A673 (cell line): ENCODE measurements at regions not wholly inside any gene's neighbourhood (a gene's known extent, or its start where the extent isn't known, plus 50 kb on each side); places are given as distances from the start of the nearest gene placed in this dataset.

Experiments
- BruUV-seq: library from RNA; stranded (reverse); fragments of 400-500 nt; replicated peaks from 2 replicates; lab custom pipeline; 2021; lab: Mats Ljungman, UMichigan
- CTCF ChIA-PET: fragments of 300-600 bp; sonication (Branson Sonifier 250); formaldehyde crosslinking; loops from one replicate; lab custom pipeline; 2022; ENCODE audit warnings: antibody characterized with exemption; lab: Charles Lee
- POLR2A ChIA-PET: fragments of 300-600 bp; sonication (Branson Sonifier 250); formaldehyde crosslinking; loops from one replicate; lab custom pipeline; 2022; ENCODE audit warnings: antibody characterized with exemption; ENCODE audit not compliant: low non-redundant PET; lab: Charles Lee
- DNase-seq: peaks from one replicate; pipeline ENCODE4 v3.0.0-alpha.2; 2015; ENCODE audit warnings: low spot score
- H3K27ac ChIP-seq: fragments of 200-600 bp; sonication (generic); 2 replicates; pipeline ENCODE4 v1.5.1; 2016; ENCODE audit warnings: mixed run types, low read depth, mild to moderate bottlenecking, mixed read lengths, antibody characterized with exemption, low read length; ENCODE audit not compliant: poor library complexity, severe bottlenecking
- H3K27me3 ChIP-seq: fragments of 200-600 bp; sonication (generic); replicated peaks from 2 replicates; pipeline ENCODE4 v1.6.1; 2017; ENCODE audit warnings: mixed run types, low read depth, mild to moderate bottlenecking, mixed read lengths, antibody characterized with exemption, low read length; ENCODE audit not compliant: insufficient read depth, poor library complexity
- H3K36me3 ChIP-seq: fragments of 200-600 bp; sonication (generic); 2 replicates; pipeline ENCODE4 v1.6.1; 2016; ENCODE audit warnings: mixed run types, mild to moderate bottlenecking, mixed read lengths, antibody characterized with exemption, low read length; ENCODE audit not compliant: insufficient read depth, poor library complexity, severe bottlenecking
- H3K4me1 ChIP-seq: fragments of 200-600 bp; sonication (generic); 2 replicates; pipeline ENCODE4 v1.6.1; 2017; ENCODE audit warnings: mixed run types, mild to moderate bottlenecking, mixed read lengths, antibody characterized with exemption, low read length; ENCODE audit not compliant: insufficient read depth, poor library complexity, severe bottlenecking
- H3K4me3 ChIP-seq: fragments of 200-600 bp; sonication (generic); 2 replicates; pipeline ENCODE4 v1.5.1; 2016; ENCODE audit warnings: low read depth, mixed run types, mild to moderate bottlenecking, mixed read lengths, low read length; ENCODE audit not compliant: poor library complexity, severe bottlenecking
- H3K9me3 ChIP-seq: fragments of 200-600 bp; sonication (generic); 2 replicates; pipeline ENCODE4 v1.6.1; 2016; ENCODE audit warnings: mixed run types, low read depth, mild to moderate bottlenecking, mixed read lengths, antibody characterized with exemption, low read length; ENCODE audit not compliant: poor library complexity, severe bottlenecking
- CTCF ChIP-seq: fragments of 300-800, 200-600 bp; sonication (generic); conservative IDR thresholded peaks from 2 replicates; pipeline ENCODE4 v1.5.1; 2017; ENCODE audit warnings: low read depth, mild to moderate bottlenecking, antibody characterized with exemption, low read length, moderate library complexity, mixed read lengths
- EZH2 ChIP-seq: fragments of 200-600 bp; sonication (generic); IDR thresholded peaks from 2 replicates; pipeline ENCODE4 v1.6.1; 2017; ENCODE audit warnings: borderline replicate concordance, low read depth, mild to moderate bottlenecking, mixed read lengths, antibody characterized with exemption, low read length; ENCODE audit not compliant: poor library complexity, severe bottlenecking
- intact Hi-C: fragments of 100-400 bp; cut with micrococcal nuclease; formaldehyde crosslinking; loops from one replicate; pipeline ENCODE4 v1.10.0; 2022; ENCODE audit not compliant: unreplicated experiment

GRCh38 chr3:69472093-69472492, 86.2 kb upstream of the FRMD4B start:
- intact Hi-C loops, result no loop called here
- no peaks in the 10 kb centered on the region for H3K4me1 ChIP-seq
- no peaks in the 10 kb centered on the region for H3K36me3 ChIP-seq
- no peak for TF ChIP-seq EZH2
- TF ChIP-seq CTCF, result no peak
- no peaks in the 10 kb centered on the region for H3K27me3 ChIP-seq
- POLR2A ChIA-PET, result no interaction called here
- no peak for DNase-seq
- no peaks in the 10 kb centered on the region for H3K9me3 ChIP-seq
- no peak overlapping the region for H3K27ac ChIP-seq
- no peak overlapping the region for H3K4me3 ChIP-seq
- no TSS peak for BruUV-seq
- CTCF ChIA-PET, result no interaction called here

GRCh38 chr3:69463531-69463930, 77.6 kb upstream of the FRMD4B start:
- no peak for TF ChIP-seq CTCF
- no peak for TF ChIP-seq EZH2
- Histone ChIP-seq H3K36me3 (no peaks in the 10 kb centered on the region), H3K4me1 (no peaks in the 10 kb centered on the region), H3K27me3 (no peaks in the 10 kb centered on the region), H3K9me3 (no peaks in the 10 kb centered on the region), H3K27ac (no peak overlapping the region), H3K4me3 (no peak overlapping the region)
- CTCF ChIA-PET, result no interaction called here
- POLR2A ChIA-PET, result no interaction called here
- DNase-seq, result no peak
- intact Hi-C loops, result no loop called here
- no TSS peak for BruUV-seq

GRCh38 chr3:69462826-69463100, 76.9 kb upstream of the FRMD4B start:
- H3K9me3 ChIP-seq, result no peaks in the 10 kb centered on the region
- TF ChIP-seq CTCF (no peak), EZH2 (no peak)
- H3K36me3 ChIP-seq, result no peaks in the 10 kb centered on the region
- CTCF ChIA-PET, result no interaction called here
- no peak overlapping the region for H3K27ac ChIP-seq
- POLR2A ChIA-PET, result no interaction called here
- no TSS peak for BruUV-seq
- H3K4me1 ChIP-seq, result no peaks in the 10 kb centered on the region
- intact Hi-C loops, result no loop called here
- no peak for DNase-seq
- H3K27me3 ChIP-seq, result no peaks in the 10 kb centered on the region
- H3K4me3 ChIP-seq, result no peak overlapping the region
